ENCODE measurements at regions not wholly inside any gene's neighbourhood (a gene's known extent, or its start where the extent isn't known, plus 50 kb on each side); places are given as distances from the start of the nearest gene placed in this dataset.

- no peak overlapping the region for H3K4me2 ChIP-seq (ENCODE audit: low read depth, low read length)
- CTCF ChIA-PET (ENCODE audit: low intra/inter-chr PET ratio, low total read pairs) = no interaction called here
- H3K9ac ChIP-seq (ENCODE audit: insufficient read depth, low read depth, low read length) = no peak overlapping the region
Measured at GRCh38 chr5:83889971-83890745, 169.5 kb upstream of the HAPLN1 start.

More at GRCh38 chr5:83889971-83890745, 169.5 kb upstream of the HAPLN1 start:
- POLR2A ChIA-PET = no interaction called here
- no peaks in the 10 kb centered on the region for H3K27me3 ChIP-seq (ENCODE audit: control insufficient read depth in 1 of 2, insufficient read depth in 2 of 2, low read length in 2 of 2)
- TF ChIP-seq HNF1B (CRISPR knock-in tag; IDR thresholded peaks at IDR 0.05) (no peak), PLRG1 (conservative IDR thresholded peaks at IDR 0.05) (no peak), ZBTB7B (CRISPR knock-in tag; IDR thresholded peaks at IDR 0.05) (no peak), ZNF607 (CRISPR knock-in tag; IDR thresholded peaks at IDR 0.05; ENCODE audit: borderline replicate concordance) (no peak), ZFP82 (CRISPR knock-in tag; IDR thresholded peaks at IDR 0.05; ENCODE audit: borderline replicate concordance) (no peak), DNMT1 (CRISPR knock-in tag; IDR thresholded peaks at IDR 0.05) (no peak), KLF13 (CRISPR knock-in tag; IDR thresholded peaks at IDR 0.05) (no peak)
- TF ChIP-seq, protein P1, sequence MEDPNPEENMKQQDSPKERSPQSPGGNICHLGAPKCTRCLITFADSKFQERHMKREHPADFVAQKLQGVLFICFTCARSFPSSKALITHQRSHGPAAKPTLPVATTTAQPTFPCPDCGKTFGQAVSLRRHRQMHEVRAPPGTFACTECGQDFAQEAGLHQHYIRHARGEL (CRISPR knock-in tag; IDR thresholded peaks at IDR 0.05) = no peak
- TF ChIP-seq, protein P2, sequence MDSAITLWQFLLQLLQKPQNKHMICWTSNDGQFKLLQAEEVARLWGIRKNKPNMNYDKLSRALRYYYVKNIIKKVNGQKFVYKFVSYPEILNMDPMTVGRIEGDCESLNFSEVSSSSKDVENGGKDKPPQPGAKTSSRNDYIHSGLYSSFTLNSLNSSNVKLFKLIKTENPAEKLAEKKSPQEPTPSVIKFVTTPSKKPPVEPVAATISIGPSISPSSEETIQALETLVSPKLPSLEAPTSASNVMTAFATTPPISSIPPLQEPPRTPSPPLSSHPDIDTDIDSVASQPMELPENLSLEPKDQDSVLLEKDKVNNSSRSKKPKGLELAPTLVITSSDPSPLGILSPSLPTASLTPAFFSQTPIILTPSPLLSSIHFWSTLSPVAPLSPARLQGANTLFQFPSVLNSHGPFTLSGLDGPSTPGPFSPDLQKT (CRISPR knock-in tag; IDR thresholded peaks at IDR 0.05; ENCODE audit: borderline replicate concordance) = no peak
- no peaks in the 10 kb centered on the region for H4K20me1 ChIP-seq (ENCODE audit: insufficient read depth, low read length)
- H3K4me3 ChIP-seq (replicated peaks in 1 of 3; ENCODE audit: insufficient read depth in 1 of 3, low read depth in 2 of 3, low read length in 3 of 3) = no peak overlapping the region
- BruUV-seq (replicated peaks) = no TSS peak
- no peak for DNase-seq (ENCODE audit: low spot score)
- H3K9me3 ChIP-seq (ENCODE audit: low read length) = no peaks in the 10 kb centered on the region
- no peak for FAIRE-seq
- H3K27ac ChIP-seq (ENCODE audit: extremely low read length, insufficient read depth, low read length) = no peak overlapping the region
- in situ Hi-C loops (cut with HindIII; ENCODE audit: extremely low pct_ligation_motif_present, low pct_unique_long_range_greater_than_20kb) = no loop called here
- WGBS (ENCODE audit: low lambda C conversion rate) = 27% methylated on average over 6 of the region's 6 CpGs
- no peaks in the 10 kb centered on the region for H3K79me2 ChIP-seq (ENCODE audit: insufficient read depth, low read length)
- intact Hi-C loops (cut with micrococcal nuclease; ENCODE audit: unreplicated experiment) = no loop called here
- H3K4me1 ChIP-seq (ENCODE audit: insufficient read depth, low read length) = no peaks in the 10 kb centered on the region
- no peak for ATAC-seq
- no peaks in the 10 kb centered on the region for H3K36me3 ChIP-seq (replicated peaks in 1 of 2; ENCODE audit: control insufficient read depth in 1 of 2, insufficient read depth in 2 of 2, low read length in 2 of 2)
- no peak overlapping the region for H2AFZ ChIP-seq (ENCODE audit: low read length)

Data from HepG2 (cell line).